A549 (cell line): ENCODE measurements at regions not wholly inside any gene's neighbourhood (a gene's known extent, or its start where the extent isn't known, plus 50 kb on each side); places are given as distances from the start of the nearest gene placed in this dataset.
"Not testable (repeated sequence)": the region's sequence is repeated elsewhere in the genome, so short reads cannot be mapped to it uniquely, and the experiment has no call there.

Experiments used
- ESRRA ChIP-seq: fragments of 150-350 bp; IDR thresholded peaks from 2 replicates; pipeline ENCODE4 v1.6.1; 2014; ENCODE audit warnings: mild to moderate bottlenecking, low read length, borderline replicate concordance
- TF ChIP-seq, protein P1 (sequence below): fragments of >200 bp; sonication (Bioruptor Twin); formaldehyde crosslinking; IDR thresholded peaks from 3 replicates; pipeline ENCODE4 v1.5.1; 2016

DNA sequence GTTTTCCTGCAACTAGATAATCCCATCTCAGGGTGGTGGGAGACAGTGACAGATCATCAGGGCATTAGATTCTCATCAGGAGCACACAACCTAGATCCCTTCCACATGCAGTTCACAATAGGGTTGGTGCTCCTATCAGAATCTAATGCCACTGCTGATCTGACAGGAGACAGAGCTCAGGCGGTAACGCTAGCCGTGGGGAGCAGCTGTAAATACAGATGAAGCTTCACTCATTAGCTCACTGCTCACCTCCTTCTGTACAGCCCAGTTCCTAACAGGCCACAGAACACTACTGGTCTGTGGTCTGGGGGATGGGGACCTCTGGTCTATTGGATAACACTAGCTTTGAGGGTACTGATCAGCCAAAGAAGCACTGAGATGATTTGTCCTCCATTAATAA is 66.6 kb upstream of the ZNF195 start:
- TF ChIP-seq, protein P1, sequence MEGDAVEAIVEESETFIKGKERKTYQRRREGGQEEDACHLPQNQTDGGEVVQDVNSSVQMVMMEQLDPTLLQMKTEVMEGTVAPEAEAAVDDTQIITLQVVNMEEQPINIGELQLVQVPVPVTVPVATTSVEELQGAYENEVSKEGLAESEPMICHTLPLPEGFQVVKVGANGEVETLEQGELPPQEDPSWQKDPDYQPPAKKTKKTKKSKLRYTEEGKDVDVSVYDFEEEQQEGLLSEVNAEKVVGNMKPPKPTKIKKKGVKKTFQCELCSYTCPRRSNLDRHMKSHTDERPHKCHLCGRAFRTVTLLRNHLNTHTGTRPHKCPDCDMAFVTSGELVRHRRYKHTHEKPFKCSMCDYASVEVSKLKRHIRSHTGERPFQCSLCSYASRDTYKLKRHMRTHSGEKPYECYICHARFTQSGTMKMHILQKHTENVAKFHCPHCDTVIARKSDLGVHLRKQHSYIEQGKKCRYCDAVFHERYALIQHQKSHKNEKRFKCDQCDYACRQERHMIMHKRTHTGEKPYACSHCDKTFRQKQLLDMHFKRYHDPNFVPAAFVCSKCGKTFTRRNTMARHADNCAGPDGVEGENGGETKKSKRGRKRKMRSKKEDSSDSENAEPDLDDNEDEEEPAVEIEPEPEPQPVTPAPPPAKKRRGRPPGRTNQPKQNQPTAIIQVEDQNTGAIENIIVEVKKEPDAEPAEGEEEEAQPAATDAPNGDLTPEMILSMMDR = not testable (repeated sequence)
- TF ChIP-seq ESRRA = not testable (repeated sequence)
